GM20431 (cell line): ENCODE measurements at regions not wholly inside any gene's neighbourhood (a gene's known extent, or its start where the extent isn't known, plus 50 kb on each side); places are given as distances from the start of the nearest gene placed in this dataset.

Source experiments
- in situ Hi-C: fragments of 300-500 bp; cut with MseI, MboI; formaldehyde crosslinking; loops from one replicate; pipeline ENCODE4 v1.15.0; 2020; ENCODE audit warnings: low sequenced_read_pairs; ENCODE audit not compliant: unreplicated experiment

- in situ Hi-C loops: no loop called here
Measured at GRCh38 chr15:70265986-70266385, 168.3 kb upstream of the TLE3 start.

GRCh38 chr15:70265466-70265978, 167.8 kb upstream of the TLE3 start:
- in situ Hi-C loops: no loop called here

DNA sequence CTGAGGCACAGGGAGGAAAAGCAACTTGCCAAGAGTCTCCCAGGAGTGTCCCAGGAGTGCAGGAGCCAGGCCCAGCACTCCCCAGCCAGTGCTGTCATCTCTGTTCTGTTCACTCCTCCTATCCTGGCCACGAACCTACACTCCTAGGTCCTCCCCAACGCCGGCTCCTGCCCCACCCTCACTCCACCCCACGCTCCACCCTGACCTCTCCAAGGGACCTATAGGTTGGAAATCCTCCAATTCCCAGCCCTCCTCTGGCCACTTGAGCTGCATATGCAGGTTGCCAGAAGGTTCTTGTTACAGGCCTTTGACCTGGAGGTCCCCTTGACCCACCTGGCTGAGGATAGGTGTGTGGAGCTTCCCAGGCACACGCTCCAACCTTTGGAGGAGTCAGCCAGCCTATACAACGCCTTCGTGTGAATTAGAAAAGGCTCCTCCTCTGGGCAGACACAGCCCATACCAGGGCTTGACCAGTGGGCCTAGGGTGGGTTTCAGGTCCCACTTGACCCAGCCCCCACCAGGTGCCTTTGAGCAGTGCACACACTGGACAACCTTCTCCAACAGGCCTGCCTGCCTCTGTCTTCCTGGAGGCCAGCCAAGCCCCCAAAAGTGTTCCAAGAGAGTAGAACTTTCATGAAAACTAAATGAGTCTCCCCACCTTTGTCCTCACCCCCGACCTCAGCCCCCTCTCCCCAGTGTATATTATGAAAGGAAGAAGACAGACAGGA, 167.2 kb upstream of the TLE3 start:
- in situ Hi-C loops: no loop called here

GRCh38 chr15:70264014-70264582, 166.4 kb upstream of the TLE3 start:
- in situ Hi-C loops: no loop called here

DNA sequence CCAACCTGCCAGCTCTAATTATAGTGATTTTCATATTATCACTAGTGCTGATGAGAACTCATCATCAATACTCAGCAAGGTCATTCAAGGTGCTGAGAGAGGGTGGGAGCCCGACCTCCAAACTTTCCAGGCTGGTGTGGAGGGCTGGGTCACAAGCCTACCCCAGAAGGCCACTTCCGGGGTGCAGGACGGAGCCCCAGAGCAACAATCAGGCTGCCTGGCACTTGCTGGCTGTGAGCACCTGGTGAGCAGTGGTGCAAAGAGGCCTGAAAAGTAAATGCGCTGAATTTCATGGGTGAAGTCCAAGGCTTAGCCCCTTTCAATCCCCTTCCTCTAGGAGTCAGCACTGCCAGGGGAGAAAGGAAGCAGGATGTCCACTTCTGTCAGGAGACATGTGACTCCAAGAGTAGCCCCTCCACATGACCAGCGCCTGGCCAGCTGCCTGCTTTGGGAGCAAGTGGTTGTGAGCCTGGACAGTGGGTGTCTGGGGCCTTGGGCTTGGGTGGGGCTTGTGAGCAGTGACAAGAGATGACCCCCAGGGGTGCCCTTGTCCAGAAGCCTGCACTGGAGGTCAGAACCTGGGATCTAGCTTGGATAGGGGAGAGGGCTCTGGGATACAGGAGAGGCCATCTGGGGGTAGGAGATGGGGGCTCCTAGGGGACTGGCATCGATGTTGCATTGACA, 165.0 kb upstream of the TLE3 start:
- in situ Hi-C loops: no loop called here

DNA sequence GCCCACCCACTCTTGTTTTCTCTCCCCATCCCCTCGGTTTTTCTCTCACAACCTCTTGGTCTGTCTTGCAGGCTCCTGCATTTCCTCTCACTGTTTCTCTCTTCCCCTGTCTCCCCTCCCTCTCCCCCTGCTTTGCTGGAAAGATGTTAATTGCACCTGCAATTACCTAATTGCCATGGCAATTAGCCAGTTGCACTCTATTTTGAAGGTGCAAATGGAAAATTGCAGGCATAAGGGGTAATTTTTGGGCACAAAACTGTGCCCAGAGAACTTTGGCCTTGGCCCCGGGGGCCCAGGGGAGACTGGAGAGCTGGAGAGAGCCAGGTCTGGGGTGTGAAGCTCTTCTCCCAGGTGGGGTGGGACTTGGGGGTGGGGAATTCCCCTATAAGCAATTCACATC, 164.5 kb upstream of the TLE3 start:
- in situ Hi-C loops: no loop called here

DNA sequence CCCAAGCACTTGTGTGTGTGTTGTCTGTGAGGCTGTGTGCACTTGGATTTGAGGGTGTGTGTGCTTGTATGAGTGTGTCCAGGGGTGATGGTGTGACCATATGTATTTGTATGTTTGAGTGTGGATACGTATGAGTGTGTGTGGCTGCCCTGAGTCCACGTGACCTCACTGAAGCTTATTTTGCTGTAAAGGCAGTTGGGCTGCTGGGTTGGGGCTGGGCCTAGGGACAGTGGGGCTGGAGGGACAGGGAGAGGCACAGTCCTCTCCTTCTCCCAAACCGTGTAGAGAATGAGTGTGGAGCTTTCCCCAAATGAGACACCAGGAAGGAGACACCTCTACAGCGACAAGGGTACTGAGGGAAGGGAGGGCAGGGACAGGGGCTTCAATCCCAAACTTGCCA, 163.4 kb upstream of the TLE3 start:
- in situ Hi-C loops: no loop called here

- in situ Hi-C loops: no loop called here
Measured at GRCh38 chr15:70260580-70260979, 162.9 kb upstream of the TLE3 start.

- in situ Hi-C loops: no loop called here
Measured at GRCh38 chr15:70259640-70260508, 162.2 kb upstream of the TLE3 start.

GRCh38 chr15:70259028-70259424, 161.3 kb upstream of the TLE3 start:
- in situ Hi-C loops: no loop called here

DNA sequence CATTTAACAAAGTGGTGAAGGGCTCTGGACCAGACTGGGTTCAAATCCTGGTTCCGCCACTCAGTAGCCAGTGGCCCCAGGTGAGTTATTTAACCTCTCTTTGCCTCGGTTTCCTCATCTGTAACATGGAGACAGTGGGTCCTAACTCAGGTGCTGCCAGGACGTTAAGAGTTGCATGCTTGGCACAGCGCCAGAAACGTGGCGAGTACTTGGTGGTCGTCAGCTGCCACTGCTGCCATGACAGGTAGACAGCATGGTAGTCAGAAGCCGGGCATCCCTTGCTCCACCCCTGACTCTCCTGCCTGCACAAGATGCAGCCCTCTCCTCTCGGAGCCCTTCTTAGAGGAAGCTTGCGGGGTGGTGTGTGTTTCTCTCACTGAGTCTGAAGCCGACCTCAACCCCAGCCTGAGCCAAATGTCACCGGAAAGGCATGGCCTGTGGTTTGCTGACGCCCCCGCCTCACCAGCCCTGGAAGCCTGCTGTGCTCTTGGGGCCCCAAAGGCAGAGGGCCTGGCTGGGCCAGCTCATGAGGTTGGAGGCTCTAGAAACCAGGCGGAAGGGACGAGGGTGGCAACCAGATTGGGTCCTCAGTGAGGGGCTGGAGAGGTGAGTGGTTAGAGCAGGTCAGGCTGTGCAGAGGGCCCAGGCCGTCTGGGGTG, 160.8 kb upstream of the TLE3 start:
- in situ Hi-C loops: no loop called here

- in situ Hi-C loops: no loop called here
Measured at GRCh38 chr15:70257573-70258248, 160.0 kb upstream of the TLE3 start.

DNA sequence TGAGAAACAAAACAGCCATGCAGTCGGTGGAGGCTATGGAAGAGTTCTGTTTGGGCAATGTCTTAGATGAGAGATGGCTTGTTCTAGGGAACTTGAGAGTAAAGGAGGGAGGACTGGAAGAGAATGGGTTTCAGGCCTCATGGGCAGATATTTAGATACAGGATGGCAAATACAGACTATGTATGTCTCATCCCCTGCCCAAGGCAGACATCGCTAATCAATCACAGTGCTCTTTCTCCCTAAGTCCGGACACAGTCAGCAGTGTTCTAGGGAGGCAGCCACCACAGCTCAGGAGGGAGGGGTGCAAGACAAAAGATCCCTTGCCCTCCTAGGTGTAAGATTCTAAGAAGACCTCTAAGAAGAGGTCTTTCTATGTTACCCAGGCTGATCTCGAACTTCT, 159.3 kb upstream of the TLE3 start:
- in situ Hi-C loops: no loop called here

GRCh38 chr15:70254311-70254869, 156.7 kb upstream of the TLE3 start:
- in situ Hi-C loops: no loop called here

DNA sequence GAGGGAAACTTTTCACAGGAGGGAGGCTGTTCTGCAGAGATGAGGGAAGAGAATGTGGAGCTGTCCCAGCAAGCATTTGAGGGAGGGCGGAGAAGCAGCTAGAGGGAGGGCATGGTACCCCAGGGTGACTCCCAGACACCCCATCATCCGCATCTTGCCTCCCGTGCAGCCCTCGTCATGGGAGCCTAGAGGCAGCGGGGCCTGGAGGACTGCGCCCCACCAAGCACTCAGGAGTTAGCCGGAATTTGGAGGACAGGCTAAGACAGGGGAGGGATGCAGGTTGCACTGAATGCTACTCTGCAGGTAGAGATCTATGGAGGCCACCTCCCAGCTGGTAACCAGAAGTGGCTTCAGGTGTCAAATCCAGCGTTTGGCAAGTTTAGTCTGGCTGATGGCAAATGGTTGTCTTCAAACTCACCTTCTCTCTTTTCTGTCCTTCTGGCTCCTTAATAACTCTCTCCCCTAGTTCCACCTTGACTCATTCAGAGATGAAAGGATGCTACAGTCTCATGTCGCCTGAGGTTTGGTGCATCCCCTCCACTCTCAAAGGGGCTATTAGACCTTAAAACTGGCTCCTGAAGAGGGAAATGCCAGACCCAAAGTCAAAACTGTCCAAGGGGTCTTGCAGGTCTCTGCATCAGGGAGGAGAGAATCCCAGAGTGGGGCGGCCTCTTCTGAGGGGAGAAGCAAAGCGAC, 155.9 kb upstream of the TLE3 start:
- in situ Hi-C loops: no loop called here

DNA sequence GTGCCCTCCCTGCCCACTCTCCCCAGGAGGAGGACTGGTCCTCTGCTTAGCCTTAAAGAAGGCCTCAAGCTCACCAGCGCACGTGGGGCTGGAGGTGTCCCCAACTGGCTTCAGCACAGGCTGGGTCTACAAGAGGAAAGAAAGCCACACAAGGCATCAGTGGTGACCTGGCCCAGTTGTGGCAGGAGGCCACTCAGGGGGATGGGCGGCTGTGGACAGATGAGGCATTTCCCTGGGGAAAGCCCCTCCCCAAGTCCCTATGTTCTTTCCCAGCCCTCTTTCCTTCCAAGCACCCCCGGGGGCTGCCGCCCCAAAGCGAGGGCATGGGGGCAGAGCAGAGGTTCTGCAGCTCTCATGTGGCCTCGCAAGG, 155.2 kb upstream of the TLE3 start:
- in situ Hi-C loops: no loop called here

DNA sequence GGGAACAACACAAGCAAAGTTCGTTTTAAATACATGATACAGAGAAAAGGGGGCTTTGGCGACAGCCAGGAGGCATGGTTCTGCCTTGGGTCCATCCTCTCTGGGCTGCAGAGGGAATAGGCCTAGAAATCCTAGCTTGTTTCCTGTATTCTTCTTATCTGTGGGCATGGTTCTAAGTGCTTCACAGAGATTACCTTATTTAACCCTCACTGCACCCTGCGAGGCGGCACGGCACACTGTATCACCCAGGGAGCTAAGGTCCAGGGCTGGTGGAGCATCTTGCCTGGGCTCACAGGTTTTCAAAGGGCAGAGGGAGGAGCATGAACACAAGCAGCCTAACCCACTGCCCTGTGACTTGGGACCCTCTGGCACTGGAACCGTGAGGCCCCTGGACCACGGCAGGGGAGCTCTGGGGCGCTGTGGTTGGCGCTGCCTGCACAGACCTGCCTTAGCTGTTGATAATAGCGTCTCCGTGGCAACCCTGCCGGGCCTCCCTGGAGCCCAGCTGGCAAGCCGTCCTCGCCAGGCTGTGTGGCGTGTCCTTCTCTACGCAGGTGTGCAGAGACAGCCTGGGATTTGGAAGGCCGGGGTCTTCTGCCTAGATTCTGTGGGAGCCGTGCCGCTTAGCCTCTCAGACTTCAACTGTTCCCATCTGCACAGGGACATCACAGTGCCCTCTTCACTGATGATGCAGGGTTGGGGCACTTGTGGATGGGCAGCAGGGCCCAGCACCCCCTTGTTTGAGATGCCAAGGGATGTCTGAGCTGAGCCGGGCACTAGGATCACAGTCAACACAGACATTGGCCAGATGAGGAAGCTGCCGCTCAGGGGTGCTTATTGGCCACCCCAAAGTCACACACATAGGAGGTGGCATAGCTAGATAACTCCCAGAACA, 154.6 kb upstream of the TLE3 start:
- in situ Hi-C loops: no loop called here
